ENCODE measurements at regions not wholly inside any gene's neighbourhood (a gene's known extent, or its start where the extent isn't known, plus 50 kb on each side); places are given as distances from the start of the nearest gene placed in this dataset.

DNA sequence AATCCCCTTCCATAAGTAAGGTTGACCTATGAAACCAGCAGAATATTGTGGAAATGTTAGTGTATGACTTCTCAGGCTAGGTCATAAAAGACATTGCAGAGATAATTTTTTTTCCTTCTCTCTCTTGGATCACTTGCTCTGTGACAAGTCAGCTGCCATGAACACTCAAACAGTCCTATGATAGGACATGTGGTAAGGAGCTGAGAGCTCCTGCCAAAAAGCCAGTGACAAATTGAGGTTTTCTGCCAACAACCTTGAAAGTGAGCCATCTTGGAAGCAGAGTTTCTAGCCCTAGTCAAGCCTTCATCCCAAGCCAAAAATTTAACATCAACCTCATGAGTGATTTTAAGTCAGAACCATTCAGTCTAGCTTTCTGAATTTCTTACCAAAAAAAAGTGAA, 270.9 kb upstream of the NBEA start:
- DNase-seq (ENCODE audit: low read depth, low spot score), result no peak

DNA sequence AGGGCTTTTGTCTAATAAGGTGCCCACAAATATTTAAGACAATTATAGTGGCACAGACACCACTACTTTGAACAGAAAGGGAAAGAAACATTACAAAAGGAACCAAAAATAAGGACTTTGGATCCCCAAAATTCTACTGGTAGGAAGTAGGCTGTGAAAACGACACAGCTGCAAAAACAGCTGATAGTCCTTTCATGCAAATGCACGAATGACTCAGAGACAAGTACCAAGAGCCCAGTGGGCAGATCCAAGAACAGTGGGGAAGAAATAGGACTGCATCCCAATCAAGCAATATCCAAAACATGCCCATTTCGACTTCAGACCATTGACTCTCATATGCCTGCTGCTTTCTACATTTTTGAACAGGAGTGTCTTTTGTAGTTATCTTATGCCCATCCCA, 269.4 kb upstream of the NBEA start:
- no peak for DNase-seq (ENCODE audit: low read depth, low spot score)

DNA sequence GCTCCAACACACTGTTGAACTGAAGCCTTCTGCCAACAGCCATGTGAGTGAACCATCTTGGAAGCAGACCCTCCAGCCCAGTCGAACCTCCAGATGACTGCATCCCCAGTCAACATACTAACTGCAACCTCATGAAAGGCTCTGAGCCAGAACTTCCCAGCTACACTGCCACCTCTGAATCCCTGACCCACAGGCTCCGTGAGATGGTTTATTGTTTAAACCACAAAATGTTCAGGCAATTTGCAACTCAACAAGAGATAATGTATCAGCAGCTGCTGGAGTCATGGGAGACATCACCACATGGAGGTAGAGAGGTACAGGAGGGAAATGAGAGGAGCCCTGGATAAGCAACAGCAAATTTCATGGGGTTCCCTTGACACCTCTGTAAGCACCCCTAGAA, 266.4 kb upstream of the NBEA start:
- no peak for DNase-seq (ENCODE audit: low read depth, low spot score)

DNA sequence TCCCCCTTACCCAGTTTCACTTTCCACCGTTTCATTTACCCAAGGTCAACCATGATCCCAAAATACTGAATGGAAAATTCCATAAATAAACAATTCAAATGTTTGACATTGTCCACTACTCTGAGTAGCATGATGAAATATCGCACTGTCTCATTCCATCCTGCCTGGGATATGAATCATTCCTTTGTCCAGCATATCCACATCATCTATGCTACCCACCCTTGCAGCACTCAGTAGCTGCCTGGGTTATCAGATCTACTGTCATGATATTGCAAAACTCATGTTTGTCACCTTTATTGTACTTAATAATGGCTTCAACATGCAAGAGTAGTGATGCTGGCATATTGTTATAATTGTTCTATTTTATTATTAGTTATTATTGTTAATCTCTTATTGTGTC, 263.9 kb upstream of the NBEA start:
- DNase-seq (ENCODE audit: low read depth, low spot score), result no peak

DNA sequence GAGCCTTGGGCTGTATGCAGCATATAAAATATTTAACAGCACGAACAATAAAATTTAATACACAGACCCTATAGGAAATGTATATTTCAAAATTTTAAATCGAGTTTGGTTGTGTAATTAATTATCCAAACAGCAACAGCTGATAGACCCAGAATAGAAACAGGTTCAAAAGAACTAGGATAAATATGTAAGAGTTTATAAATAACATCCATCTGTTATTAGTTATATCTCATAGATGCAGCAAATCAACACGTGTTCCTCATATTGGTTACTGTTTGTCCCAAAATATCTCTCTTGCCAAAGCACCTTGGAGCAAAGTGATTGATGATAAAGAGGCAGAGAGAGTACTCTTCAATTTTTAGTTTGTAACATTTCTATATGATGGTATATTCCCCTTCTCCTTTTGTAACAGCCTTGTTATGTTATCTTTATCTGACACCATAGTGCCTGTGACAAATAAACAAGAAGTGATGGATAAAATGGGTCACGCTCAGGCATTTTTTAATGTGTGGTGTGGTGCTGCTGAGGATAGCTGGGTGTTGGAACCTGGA, 260.6 kb upstream of the NBEA start:
- no peak for DNase-seq (ENCODE audit: low read depth, low spot score)

DNA sequence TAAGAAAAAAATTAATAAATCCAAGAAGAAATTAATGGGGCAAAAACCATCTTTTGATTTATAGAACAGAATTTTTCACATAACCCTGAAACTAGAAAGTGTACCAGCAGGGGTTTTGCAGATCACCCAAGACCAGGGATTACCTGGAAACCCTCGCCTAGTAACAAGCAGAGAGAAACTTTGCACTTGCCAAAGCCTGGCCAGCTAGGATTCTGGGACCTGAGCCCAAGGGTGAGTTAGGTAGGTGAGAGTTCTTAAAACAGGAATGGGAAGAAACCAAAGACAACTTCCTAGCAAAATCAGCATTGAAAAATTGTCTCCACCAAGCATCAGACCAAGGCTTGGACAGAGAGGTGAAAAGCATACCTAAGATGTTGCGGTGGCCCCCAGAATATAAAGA, 247.0 kb upstream of the NBEA start:
- no peak for DNase-seq (ENCODE audit: low read depth, low spot score)

DNA sequence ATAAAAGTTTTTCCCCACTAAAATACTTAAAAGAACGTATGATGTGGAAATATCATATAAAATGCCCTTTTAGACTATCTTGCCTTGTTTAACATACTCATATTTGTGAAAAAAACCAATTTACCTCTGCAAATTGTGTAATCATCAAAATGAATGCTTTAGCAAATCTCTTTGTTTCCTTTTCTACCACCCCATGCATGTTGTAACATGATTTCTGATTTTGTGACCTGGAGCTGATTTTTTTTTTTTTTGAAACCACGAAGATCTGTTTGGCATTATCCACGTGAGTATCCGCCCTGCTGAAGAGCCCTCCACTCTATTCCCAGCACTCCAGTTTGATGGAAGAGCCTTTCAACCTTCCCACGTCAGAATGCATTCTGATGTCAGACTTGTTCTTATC, 245.8 kb upstream of the NBEA start:
- DNase-seq (ENCODE audit: low read depth, low spot score), result no peak

DNA sequence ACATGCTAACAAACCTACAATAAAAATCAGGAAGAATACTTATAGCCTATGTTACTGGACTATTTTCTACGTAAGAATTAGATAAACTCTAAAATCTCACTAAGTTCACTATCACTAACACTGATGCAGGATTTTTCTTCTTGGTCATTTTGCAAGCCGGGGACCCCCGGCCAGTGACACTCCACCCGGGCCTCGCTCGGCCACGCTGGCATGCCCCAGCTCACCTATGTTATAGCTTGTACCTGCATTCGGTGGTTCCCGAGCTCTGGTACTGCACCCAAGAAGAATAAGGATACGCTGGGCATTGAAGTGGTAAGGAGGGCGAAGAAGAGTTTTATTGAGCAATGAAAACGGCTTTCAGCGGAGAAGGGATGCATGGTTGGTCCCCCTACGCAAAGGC, 245.3 kb upstream of the NBEA start:
- no peak for DNase-seq (ENCODE audit: low read depth, low spot score)

DNA sequence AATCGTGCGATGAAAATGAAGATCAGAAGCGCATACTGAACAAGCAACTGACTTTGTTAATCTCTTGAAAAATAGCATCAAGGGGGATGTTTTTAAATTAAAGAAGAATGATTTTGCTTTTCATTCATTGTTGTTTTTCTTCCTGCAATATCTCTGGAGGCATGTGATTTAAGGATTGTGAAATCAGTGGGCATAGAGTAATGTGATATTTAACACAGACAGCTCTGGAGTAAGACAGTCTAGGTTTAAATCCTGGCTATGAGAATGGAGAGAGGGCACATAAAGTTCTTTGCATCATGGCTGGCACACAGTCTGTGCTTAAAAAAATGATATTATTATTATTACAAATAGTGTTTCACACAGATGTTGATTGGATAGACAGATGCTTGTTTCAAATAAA, 243.1 kb upstream of the NBEA start:
- DNase-seq (ENCODE audit: low read depth, low spot score), result no peak

DNA sequence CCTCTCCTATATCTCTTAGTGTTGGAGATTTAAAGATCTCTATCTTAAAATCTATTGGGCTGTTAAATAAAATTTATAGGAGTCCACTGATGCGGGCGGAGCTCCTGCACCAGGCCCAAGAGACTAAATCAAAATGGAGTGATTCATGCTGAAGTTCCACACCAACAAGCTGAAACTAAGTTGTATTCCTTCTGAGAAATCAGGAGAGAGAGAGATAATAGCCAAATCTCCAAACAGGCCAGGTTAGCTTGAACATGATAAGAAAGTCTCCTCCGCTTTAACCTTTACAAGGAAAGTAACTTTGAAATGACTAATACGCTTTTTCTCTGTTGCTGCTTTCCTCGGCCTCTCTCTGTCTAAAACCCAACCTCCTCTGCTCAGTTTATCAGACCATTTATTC, 241.9 kb upstream of the NBEA start:
- DNase-seq (ENCODE audit: low read depth, low spot score), result no peak

DNA sequence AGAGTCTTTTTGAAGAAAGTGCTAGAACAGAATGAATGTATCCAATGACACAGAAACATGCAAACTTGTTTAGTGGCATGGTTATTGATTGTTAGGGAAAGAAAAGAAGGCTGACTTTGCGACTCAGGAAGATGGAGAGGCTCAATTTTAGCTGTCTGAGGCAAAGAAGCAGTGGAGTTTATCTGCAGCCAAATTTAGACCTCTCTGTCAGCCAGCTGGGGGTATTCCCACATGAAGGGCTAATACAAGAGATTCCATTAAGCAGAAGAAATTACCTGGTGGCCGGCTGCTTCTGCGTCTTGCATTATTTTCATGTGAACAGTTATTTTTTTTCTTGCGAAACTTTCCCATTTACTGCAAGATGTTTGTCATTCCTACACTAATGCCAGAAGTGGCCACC, 240.2 kb upstream of the NBEA start:
- no peak for DNase-seq (ENCODE audit: low read depth, low spot score)

DNA sequence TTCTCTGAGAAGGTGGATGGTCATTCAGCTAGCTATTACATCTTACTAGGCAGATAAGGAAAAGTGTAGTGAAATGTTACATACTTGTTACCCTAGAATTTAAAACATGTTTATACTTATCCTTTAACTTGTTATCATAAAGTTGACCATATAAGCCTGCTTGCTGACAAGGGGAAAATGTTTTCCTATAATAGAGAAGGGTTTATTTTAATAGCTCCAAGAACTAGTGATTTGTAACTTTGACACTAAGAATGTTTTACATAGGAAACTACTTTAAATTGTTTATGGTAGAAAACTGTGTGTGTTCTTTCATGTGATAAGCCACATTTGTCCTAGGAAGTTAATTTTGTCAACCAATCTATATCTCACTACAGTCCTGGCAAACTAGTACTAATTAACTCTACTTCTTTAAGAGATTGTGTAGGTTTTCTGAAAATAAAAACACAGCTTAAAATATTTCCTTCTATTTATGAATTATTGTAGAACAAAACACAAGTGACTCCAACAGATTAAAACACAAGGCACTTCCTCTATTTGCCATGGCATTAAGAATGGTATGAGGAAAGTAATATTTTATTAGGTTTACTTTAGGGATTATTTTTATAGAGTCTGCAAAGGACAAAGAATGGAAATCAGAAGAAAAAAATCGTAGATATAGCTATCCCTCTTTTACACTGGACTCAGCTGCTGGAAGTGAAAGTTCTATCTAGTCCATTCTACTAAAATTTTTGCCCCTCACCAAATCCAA, 233.3 kb upstream of the NBEA start:
- no peak for DNase-seq (ENCODE audit: low read depth, low spot score)

DNA sequence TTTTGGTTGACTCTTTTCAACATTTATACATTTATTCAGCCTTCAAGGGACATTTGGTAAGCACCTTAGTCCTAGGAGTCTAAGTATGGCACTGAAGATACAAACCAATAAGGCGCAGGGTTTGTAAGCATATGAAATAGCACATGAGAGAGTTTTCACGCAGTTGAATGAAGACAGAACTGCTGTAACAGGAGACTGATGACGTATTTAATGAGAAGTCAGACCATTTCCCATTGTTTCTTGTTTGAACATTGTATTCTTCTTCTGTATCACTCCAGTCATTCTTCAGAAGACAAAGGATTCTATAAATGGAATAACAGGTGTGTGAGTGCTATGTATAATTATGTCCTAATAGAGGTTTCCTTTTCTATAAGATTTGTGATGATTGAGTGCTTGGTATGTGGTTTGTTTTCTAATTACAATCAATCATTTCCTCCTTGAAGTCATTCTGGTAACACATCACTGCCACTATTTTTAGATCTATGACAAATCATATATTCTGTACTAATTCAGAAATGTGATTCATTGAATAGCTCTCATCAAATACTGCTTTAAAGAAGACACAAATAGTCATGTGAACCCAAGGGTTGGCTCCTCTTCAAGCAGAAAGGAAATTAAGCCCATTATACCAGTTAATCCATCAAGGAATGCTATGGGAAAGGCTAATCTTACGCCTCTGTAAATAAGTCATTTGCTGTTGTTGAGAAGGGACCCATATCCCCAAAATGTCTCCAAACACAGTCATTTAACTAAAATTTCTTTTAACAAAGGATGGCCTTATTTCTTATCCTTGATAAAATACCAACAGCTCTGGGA, 222.8 kb upstream of the NBEA start:
- DNase-seq (ENCODE audit: low read depth, low spot score), result no peak

DNA sequence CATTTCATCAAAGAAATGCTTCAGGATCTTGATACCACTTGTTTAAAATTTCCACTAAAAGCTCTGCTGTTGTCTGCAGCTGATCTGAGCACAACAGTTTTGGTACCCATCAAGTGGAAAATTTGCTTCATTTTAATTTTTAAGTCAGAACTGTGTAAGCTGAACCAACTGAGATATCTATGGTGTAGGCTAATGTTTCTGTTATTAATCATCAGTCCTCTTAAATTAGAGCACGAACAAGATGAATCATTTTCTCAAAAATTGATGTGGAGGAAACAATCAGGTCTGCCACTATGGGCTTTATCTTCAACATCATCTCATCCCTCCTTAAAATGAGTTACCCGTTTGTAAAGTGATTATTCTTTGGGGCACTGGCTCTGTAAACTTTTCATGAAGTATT, 221.5 kb upstream of the NBEA start:
- DNase-seq (ENCODE audit: low read depth, low spot score), result no peak

DNA sequence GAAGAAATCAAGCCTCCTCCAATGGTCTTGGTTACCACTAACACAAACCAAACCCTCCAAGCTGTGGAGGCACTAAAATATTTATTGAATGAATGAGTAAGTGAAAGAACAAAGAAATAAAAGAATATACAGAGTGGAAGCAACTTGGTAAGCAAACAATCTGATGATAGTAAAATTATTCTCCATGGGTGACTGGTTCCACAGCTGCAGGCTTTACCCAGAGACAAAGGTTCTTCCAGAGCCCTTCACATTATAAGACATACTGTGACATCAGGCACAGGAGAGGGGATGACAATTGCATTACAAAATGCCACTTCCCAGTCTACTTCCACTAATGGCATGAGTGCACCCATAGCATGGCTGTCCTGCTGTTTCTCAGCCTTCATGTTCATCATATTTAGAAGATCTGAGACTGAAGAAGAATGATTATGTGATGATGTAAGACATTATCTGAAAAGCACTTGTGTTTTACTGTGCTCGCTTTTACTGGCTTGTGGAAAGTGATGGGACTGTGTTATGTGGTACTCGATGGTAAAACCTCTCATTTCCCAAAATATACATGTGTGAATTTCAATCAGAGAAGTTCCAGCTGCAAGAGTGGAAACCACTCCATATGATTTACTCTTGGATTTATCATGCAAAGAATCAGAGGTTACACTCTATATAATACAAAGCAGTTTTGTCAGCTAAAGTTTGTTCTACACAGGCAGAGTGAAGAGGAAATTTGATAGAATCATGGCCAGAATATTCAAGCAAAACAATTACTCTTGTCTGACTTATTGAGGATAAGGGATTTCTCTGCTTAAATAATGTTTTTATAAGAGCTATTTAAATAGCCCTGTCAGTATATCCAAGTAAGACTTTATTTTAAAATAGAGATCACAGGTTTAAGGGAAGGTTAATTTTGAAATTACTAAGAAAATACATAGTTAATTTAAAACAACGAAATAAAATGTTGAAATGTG, 220.2 kb upstream of the NBEA start:
- no peak for DNase-seq (ENCODE audit: low read depth, low spot score)

DNA sequence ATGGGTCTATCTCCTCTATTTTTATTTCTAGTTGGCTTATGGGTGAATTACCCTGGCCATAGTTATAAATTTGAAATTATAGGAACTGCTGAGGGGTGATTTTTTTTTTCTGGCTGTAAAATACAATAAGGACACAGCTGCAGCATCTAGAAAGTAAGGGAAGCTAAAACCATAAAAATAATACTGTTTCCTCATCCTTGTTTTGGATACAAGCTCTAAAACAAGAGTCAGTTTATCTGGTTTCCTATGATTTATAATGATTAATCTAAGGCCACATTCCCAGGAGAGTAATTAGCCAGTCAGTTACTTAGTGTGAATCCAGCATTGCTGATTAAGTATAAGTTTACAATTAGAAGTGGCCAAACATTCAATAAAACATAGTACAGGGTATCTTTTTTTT, 219.1 kb upstream of the NBEA start:
- no peak for DNase-seq (ENCODE audit: low read depth, low spot score)

DNA sequence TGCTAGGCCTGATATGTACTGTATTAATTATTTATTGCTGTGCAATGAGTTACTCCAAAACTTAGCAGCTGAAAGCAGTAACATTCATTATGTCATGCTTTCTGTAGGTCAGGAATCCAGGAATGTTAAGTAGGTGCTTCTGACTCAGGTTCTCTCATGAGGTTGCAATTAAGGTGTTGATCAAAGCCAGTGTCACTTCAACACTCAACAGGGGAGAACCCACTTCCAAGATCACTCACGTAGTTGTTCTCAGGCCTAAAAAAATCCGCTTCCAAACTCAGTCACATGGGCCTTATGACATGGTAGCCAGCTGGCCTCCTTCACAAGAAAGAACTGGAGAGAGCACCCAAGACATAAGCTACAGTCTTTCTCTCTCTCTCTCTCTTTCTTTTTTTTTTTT, 211.1 kb upstream of the NBEA start:
- DNase-seq (ENCODE audit: low read depth, low spot score), result no peak

DNA sequence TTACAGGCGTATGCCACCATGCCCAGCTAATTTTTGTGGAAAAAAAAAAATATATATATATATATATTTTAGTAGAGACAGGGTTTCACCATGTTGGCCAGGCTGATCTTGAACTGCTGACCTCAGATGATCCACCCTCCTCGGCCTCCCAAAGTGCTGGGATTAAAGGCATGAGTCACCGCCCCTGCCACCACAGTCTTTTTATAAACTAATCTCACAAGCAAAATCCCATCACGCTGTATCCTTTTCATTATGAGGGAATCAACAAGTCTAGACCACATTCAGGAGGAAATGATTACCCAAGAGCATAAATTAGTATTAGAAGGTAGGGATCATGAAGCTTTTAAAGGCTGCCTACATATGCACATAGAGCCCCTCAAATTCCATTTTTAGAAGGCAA, 210.6 kb upstream of the NBEA start:
- DNase-seq (ENCODE audit: low read depth, low spot score), result no peak

DNA sequence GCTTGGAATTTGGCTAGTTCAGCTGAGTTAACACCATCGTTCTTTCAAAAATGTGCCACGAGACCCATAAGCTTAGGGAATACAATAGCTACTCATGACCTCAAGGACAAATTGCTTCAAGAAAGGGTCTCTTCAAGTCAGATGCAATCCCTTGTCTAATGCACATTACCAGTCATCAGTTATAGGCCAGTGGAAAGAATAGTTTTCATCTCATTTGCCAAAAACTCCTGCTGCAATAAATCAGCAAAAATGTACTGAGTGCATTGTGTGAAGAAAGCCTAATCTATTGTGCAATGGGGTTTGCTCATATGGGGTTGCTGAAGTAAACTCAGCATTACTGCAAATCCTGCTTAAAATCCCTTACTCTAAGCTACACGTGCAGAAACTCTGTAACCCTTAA, 208.3 kb upstream of the NBEA start:
- DNase-seq (ENCODE audit: low read depth, low spot score), result no peak

DNA sequence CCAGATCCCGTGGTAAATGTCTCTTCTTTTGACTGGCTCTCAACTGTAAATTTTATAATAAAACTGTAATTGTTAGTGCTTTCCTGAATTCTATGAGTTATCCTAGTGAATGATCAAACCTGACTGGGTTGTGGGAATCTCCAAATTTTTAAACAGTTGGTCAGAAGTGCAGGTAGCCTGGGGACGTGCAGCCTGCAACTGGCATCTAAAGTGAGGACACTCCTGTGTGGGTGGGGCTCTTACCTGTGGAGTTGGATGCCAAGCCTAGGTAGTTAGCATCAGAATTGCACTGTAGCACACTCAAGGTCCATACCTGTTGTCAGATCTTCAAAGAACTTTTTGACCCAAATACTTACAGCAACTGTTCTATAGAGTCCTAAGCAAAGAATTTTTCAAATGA, 207.1 kb upstream of the NBEA start:
- DNase-seq (ENCODE audit: low read depth, low spot score), result no peak

DNA sequence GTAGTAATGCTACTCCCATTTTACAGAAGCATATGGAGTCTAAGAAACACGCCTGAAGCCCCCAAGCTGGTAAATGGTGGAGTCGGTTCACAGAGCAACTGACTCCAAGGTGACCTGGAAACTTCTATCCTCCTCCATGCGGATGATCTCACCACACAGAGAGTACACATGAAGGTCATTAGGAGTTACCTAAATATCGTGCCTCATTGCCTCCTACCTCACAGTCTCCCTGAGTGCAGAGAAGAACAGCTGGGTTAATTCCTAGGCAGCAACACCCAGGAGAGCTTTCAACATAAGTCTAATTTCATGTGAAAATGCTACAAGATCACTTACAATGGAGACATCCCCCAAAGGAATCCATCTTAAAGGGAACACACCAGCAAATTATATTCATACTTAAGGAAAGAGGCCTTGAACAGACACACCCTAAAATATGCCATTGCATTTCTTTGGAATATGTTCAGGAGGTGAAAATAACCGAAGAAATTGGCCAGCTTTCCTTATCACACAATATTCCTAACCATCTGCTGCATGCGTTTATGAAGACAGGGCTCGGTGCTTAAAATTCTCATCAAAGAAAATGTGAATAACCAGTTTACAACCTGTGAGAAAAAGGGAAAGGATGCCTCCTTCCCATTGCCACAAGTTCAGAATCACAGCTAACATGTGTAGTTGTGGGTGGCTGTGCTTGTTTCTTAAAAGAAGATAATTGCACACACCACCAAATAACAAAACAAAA, 203.6 kb upstream of the NBEA start:
- DNase-seq (ENCODE audit: low read depth, low spot score), result no peak
